HEK293 (cell line): ENCODE measurements at regions not wholly inside any gene's neighbourhood (a gene's known extent, or its start where the extent isn't known, plus 50 kb on each side); places are given as distances from the start of the nearest gene placed in this dataset.

Experiments used
- CTCF ChIP-seq: fragments of 450-650 bp; formaldehyde crosslinking; IDR thresholded peaks from 2 replicates; pipeline ENCODE4 v1.5.1; 2016; ENCODE audit warnings: missing biosample characterization, missing genetic modification characterization
- KLF16 ChIP-seq: fragments of 450-650 bp; formaldehyde crosslinking; IDR thresholded peaks from 2 replicates; pipeline ENCODE4 v1.5.1; 2017; ENCODE audit warnings: missing biosample characterization, missing genetic modification characterization
- KLF8 ChIP-seq: fragments of 450-650 bp; formaldehyde crosslinking; IDR thresholded peaks from 2 replicates; pipeline ENCODE4 v1.5.1; 2016; ENCODE audit warnings: missing biosample characterization, missing genetic modification characterization
- OVOL3 ChIP-seq: fragments of 450-650 bp; formaldehyde crosslinking; IDR thresholded peaks from 2 replicates; pipeline ENCODE4 v1.5.1; 2016; ENCODE audit warnings: missing biosample characterization, missing genetic modification characterization
- PATZ1 ChIP-seq: fragments of 450-650 bp; formaldehyde crosslinking; IDR thresholded peaks from 2 replicates; pipeline ENCODE4 v1.5.1; 2016; ENCODE audit warnings: missing biosample characterization, missing genetic modification characterization
- REPIN1 ChIP-seq: fragments of 450-650 bp; formaldehyde crosslinking; IDR thresholded peaks from 2 replicates; pipeline ENCODE4 v1.5.1; 2017; ENCODE audit warnings: missing biosample characterization, missing genetic modification characterization, low read depth
- YY1 ChIP-seq: fragments of 450-650 bp; formaldehyde crosslinking; IDR thresholded peaks from 2 replicates; pipeline ENCODE4 v1.5.1; 2018; ENCODE audit warnings: missing biosample characterization, missing genetic modification characterization
- ZNF138 ChIP-seq: fragments of 450-650 bp; formaldehyde crosslinking; IDR thresholded peaks from 2 replicates; pipeline ENCODE4 v1.5.1; 2016; ENCODE audit warnings: missing biosample characterization, missing genetic modification characterization, borderline replicate concordance
- ZNF354C ChIP-seq: fragments of 450-650 bp; formaldehyde crosslinking; IDR thresholded peaks from 2 replicates; pipeline ENCODE4 v1.5.1; 2016; ENCODE audit warnings: missing biosample characterization, missing genetic modification characterization, low read depth, borderline replicate concordance
- ZNF362 ChIP-seq: fragments of 450-650 bp; formaldehyde crosslinking; IDR thresholded peaks from 2 replicates; pipeline ENCODE4 v1.5.1; 2016; ENCODE audit warnings: missing biosample characterization, missing genetic modification characterization
- ZNF629 ChIP-seq: fragments of 450-650 bp; formaldehyde crosslinking; IDR thresholded peaks from 2 replicates; pipeline ENCODE4 v1.5.1; 2017; ENCODE audit warnings: missing biosample characterization, missing genetic modification characterization
- ZNF747 ChIP-seq: fragments of 450-650 bp; formaldehyde crosslinking; IDR thresholded peaks from 2 replicates; pipeline ENCODE4 v1.5.1; 2016; ENCODE audit warnings: missing biosample characterization, missing genetic modification characterization
- TF ChIP-seq, protein P1 (sequence below): fragments of 450-650 bp; formaldehyde crosslinking; conservative IDR thresholded peaks from 2 replicates; pipeline ENCODE4 v1.5.1; 2016; ENCODE audit warnings: low read depth, missing biosample characterization, missing genetic modification characterization

GRCh38 chr5:31008231-31008630, 185.3 kb upstream of the CDH6 start:
- TF ChIP-seq ZNF354C (tag by site-specific recombination) (no peak), PATZ1 (tag by site-specific recombination) (no peak), ZNF747 (no peak), CTCF (tag by site-specific recombination) (no peak), KLF8 (tag by site-specific recombination) (no peak), OVOL3 (tag by site-specific recombination) (no peak), YY1 (tag by site-specific recombination) (no peak), KLF16 (tag by site-specific recombination) (no peak), REPIN1 (tag by site-specific recombination) (no peak), ZNF138 (no peak), ZNF362 (tag by site-specific recombination) (no peak), ZNF629 (tag by site-specific recombination) (no peak)
- TF ChIP-seq, protein P1, sequence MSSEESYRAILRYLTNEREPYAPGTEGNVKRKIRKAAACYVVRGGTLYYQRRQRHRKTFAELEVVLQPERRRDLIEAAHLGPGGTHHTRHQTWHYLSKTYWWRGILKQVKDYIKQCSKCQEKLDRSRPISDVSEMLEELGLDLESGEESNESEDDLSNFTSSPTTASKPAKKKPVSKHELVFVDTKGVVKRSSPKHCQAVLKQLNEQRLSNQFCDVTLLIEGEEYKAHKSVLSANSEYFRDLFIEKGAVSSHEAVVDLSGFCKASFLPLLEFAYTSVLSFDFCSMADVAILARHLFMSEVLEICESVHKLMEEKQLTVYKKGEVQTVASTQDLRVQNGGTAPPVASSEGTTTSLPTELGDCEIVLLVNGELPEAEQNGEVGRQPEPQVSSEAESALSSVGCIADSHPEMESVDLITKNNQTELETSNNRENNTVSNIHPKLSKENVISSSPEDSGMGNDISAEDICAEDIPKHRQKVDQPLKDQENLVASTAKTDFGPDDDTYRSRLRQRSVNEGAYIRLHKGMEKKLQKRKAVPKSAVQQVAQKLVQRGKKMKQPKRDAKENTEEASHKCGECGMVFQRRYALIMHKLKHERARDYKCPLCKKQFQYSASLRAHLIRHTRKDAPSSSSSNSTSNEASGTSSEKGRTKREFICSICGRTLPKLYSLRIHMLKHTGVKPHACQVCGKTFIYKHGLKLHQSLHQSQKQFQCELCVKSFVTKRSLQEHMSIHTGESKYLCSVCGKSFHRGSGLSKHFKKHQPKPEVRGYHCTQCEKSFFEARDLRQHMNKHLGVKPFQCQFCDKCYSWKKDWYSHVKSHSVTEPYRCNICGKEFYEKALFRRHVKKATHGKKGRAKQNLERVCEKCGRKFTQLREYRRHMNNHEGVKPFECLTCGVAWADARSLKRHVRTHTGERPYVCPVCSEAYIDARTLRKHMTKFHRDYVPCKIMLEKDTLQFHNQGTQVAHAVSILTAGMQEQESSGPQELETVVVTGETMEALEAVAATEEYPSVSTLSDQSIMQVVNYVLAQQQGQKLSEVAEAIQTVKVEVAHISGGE (tag by site-specific recombination) = no peak
